HEK293T (cell line): ENCODE measurements at regions not wholly inside any gene's neighbourhood (a gene's known extent, or its start where the extent isn't known, plus 50 kb on each side); places are given as distances from the start of the nearest gene placed in this dataset.

Experiments
- CTCF ChIA-PET: fragments of 350-600 bp; formaldehyde crosslinking; extraction: SDS; loops from one replicate; lab custom pipeline; 2021; ENCODE audit warnings: antibody characterized with exemption, inconsistent platforms; lab: Yijun Ruan, JAX
- POLR2A ChIA-PET: fragments of 350-600 bp; formaldehyde crosslinking; extraction: SDS; loops from one replicate; lab custom pipeline; 2020; ENCODE audit warnings: antibody characterized with exemption, inconsistent platforms; lab: Yijun Ruan, JAX
- DNase-seq: peaks from one replicate; pipeline ENCODE4 v3.0.0; 2012; ENCODE audit warnings: mixed read lengths; ENCODE audit errors: extremely low spot score
- ARNT ChIP-seq: fragments of 450-650 bp; IDR thresholded peaks from 2 replicates; pipeline ENCODE4 v1.6.1; 2017; ENCODE audit warnings: mild to moderate bottlenecking
- BHLHE40 ChIP-seq: fragments of 450-650 bp; IDR thresholded peaks from 2 replicates; pipeline ENCODE4 v1.6.1; 2016; ENCODE audit warnings: mild to moderate bottlenecking, moderate library complexity, borderline replicate concordance
- CTBP1 ChIP-seq: fragments of 450-650 bp; IDR thresholded peaks from 2 replicates; pipeline ENCODE4 v1.6.1; 2016; ENCODE audit warnings: borderline replicate concordance
- ELF4 ChIP-seq: fragments of 450-650 bp; IDR thresholded peaks from 2 replicates; pipeline ENCODE4 v1.6.1; 2017; ENCODE audit warnings: antibody characterized with exemption
- FOXA1 ChIP-seq: fragments of 450-650 bp; IDR thresholded peaks from 2 replicates; pipeline ENCODE4 v1.6.1; 2016; ENCODE audit warnings: mild to moderate bottlenecking
- FOXK2 ChIP-seq: fragments of 450-650 bp; IDR thresholded peaks from 2 replicates; pipeline ENCODE4 v1.6.1; 2016; ENCODE audit warnings: mild to moderate bottlenecking
- FOXM1 ChIP-seq: fragments of 450-650 bp; IDR thresholded peaks from 2 replicates; pipeline ENCODE4 v1.6.1; 2017; ENCODE audit warnings: mild to moderate bottlenecking, borderline replicate concordance
- HDGF ChIP-seq: fragments of 450-650 bp; IDR thresholded peaks from 2 replicates; pipeline ENCODE4 v1.6.1; 2017; ENCODE audit warnings: antibody characterized with exemption, borderline replicate concordance
- L3MBTL2 ChIP-seq: fragments of 450-650 bp; conservative IDR thresholded peaks from 2 replicates; pipeline ENCODE4 v1.6.1; 2016; ENCODE audit warnings: mild to moderate bottlenecking
- LEF1 ChIP-seq: fragments of 450-650 bp; IDR thresholded peaks from 2 replicates; pipeline ENCODE4 v1.6.1; 2017; ENCODE audit warnings: mild to moderate bottlenecking, borderline replicate concordance
- NFRKB ChIP-seq: fragments of 450-650 bp; IDR thresholded peaks from 2 replicates; pipeline ENCODE4 v1.6.1; 2016; ENCODE audit warnings: mild to moderate bottlenecking, moderate library complexity
- SP1 ChIP-seq: fragments of 450-650 bp; IDR thresholded peaks from 2 replicates; pipeline ENCODE4 v1.6.1; 2017
- SUZ12 ChIP-seq: fragments of 450-650 bp; IDR thresholded peaks from 2 replicates; pipeline ENCODE4 v1.6.1; 2016; ENCODE audit warnings: mild to moderate bottlenecking
- TARDBP ChIP-seq: fragments of 450-650 bp; IDR thresholded peaks from 2 replicates; pipeline ENCODE4 v1.6.1; 2016
- ZNF384 ChIP-seq: fragments of 450-650 bp; IDR thresholded peaks from 2 replicates; pipeline ENCODE4 v1.6.1; 2016
- TF ChIP-seq, protein P1 (sequence below): fragments of 450-650 bp; IDR thresholded peaks from 2 replicates; pipeline ENCODE4 v1.6.1; 2016

DNA sequence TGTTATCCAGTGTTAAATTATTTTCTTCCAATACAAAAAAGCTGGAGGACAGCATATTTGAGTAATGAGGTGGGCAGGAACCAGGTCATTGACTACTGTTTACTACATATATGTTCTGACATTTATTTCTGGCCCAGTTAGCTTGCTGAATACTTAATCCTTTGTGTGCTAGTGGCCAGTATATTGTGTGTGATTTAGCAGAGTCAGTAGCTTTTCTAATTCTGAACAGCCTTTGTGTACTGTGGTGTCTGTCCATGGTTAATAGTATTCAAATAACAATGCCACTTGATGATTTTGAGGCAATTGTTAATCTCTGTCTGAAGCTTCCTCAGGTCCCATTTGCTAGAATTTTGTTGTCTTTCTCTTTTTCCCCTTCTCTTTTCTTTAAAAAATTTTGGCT, 286.5 kb upstream of the E2F7 start:
- CTCF ChIA-PET: no interaction called here
- DNase-seq: no peak
- POLR2A ChIA-PET: no interaction called here
- TF ChIP-seq FOXA1: no peak
- no peak for TF ChIP-seq BHLHE40
- TF ChIP-seq SP1: no peak
- TF ChIP-seq HDGF: no peak
- TF ChIP-seq SUZ12: no peak
- TF ChIP-seq ELF4: no peak
- TF ChIP-seq NFRKB: no peak
- no peak for TF ChIP-seq TARDBP
- no peak for TF ChIP-seq CTBP1
- TF ChIP-seq, protein P1, sequence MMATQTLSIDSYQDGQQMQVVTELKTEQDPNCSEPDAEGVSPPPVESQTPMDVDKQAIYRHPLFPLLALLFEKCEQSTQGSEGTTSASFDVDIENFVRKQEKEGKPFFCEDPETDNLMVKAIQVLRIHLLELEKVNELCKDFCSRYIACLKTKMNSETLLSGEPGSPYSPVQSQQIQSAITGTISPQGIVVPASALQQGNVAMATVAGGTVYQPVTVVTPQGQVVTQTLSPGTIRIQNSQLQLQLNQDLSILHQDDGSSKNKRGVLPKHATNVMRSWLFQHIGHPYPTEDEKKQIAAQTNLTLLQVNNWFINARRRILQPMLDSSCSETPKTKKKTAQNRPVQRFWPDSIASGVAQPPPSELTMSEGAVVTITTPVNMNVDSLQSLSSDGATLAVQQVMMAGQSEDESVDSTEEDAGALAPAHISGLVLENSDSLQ: no peak

DNA sequence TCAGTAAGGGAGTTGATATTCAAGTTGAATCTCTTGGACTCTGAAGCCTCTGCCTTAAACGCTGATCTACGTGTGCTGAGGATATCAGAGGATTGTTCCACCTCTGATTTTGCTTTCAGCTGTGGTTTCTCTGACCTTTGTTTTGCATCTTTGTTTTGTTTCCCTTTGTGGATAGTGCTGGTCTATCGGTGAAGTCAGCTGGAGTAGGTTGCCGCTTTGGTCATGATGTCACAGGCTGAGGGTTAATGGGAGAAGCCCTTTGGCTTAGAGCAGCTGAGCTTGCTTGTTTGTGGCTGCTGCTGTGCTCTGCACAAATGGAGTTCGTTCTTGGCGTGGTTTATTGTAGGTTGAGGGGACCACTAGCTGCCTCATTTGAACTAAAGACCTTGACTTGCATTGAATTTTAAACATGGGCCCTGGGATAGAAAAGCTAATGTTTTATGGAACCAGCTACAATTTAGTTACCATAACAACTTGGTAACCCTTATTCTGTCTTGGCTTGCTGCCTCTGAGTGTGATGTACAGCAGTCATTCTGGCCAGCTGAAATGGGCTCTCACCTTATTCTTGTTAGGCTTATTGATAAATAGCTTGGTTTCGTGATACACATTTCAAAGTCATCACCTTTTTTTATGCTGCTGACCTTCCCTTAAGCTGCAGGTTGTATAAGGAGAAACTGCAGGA, 284.5 kb upstream of the E2F7 start:
- CTCF ChIA-PET: no interaction called here
- no peak for DNase-seq
- TF ChIP-seq L3MBTL2: no peak
- TF ChIP-seq ZNF384: no peak
- TF ChIP-seq BHLHE40: no peak
- no peak for TF ChIP-seq NFRKB
- TF ChIP-seq SUZ12: no peak
- no peak for TF ChIP-seq ELF4
- no peak for TF ChIP-seq FOXM1
- no peak for TF ChIP-seq LEF1
- no peak for TF ChIP-seq CTBP1
- TF ChIP-seq ARNT: no peak
- TF ChIP-seq SP1: no peak
- TF ChIP-seq FOXA1: no peak
- TF ChIP-seq HDGF: no peak
- no peak for TF ChIP-seq TARDBP
- POLR2A ChIA-PET: no interaction called here

DNA sequence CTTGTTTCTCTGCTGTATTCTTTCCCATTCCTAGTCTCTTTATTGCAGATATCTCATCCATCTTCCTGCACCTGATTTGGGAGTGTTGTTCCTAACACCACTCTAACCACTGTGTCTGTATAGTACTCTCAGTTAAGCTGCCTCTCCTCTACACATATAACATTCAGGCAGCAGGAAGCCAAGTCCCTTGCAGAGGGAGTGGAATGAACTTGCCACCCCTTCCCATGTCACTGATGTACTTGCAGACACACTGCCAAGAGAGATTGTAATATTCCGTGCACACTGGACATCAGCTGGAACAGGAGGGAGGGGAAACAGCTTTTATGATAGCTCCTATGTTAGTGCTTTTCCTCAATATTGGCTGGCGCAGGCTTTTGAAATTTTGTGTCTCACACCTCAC, 281.6 kb upstream of the E2F7 start:
- POLR2A ChIA-PET: no interaction called here
- CTCF ChIA-PET: no interaction called here
- DNase-seq: no peak
- TF ChIP-seq TARDBP (no peak), FOXK2 (no peak), FOXA1 (no peak), ARNT (no peak), SUZ12 (no peak), L3MBTL2 (no peak), ZNF384 (no peak), HDGF (no peak), ELF4 (no peak), CTBP1 (no peak), SP1 (no peak), LEF1 (no peak)

DNA sequence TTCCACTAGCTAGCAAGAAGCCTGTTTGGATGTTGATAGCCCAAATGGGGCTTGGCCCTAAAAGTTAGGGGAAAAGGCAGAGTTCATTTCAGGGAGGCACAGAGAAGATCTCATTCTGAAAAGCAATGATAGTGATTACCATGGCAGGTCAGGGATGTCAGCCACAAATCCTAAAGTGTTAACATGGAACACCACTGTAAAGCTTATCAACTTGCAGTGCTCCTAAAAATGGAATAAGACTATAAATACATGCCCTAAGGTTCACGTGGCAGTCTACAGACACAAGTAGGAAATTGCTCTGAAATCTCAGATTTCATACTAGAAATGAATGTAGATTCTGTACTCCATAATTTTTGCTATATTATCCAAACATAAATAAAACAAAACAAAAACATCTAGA, 280.0 kb upstream of the E2F7 start:
- TF ChIP-seq ZNF384 (no peak), LEF1 (no peak)
- ChIA-PET CTCF (no interaction called here), POLR2A (no interaction called here)
- DNase-seq: no peak

DNA sequence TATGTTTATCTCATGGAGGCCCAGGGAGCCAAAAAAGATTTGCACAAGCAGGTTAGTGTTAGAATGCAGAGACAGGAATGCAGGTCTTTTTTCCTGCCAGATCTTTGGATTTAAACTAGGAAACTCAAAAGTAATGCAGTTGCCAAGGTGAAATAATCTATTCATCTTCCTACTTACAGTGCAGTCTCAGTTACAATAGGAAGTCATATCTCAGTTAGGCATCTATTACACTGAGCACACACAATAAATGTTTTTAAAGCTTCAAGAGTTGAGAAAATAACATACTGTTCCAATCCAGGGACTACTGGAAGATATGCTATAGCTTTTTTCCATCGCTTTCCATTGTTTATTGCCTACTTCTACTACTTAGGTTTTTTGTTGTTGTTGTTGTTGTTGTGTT, 279.3 kb upstream of the E2F7 start:
- DNase-seq: no peak
- ChIA-PET CTCF (no interaction called here), POLR2A (no interaction called here)
- TF ChIP-seq SUZ12 (no peak), CTBP1 (no peak), L3MBTL2 (no peak), HDGF (no peak), FOXM1 (no peak), LEF1 (no peak), FOXA1 (no peak), NFRKB (no peak), BHLHE40 (no peak), FOXK2 (no peak), ZNF384 (no peak), TARDBP (no peak), ELF4 (no peak)
- TF ChIP-seq, protein P1: no peak

DNA sequence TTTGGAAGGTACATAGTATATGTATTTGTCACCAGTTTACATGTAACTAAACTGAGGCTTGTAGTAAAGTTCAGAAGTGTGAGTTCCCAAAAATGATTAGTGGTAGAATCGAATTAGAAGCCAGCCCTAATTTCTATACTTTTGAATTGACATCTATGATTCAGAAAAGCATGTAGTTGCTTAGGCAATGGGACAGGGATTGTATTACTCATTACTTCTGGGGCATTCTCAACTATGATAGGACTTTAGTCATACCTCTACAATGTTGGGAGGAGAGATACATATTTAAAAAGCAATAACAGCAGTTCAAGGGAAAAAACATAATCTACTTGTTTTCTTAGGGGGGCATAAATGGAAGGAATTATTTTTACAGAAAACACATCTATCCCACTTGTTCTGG, 277.9 kb upstream of the E2F7 start:
- ChIA-PET CTCF (no interaction called here), POLR2A (no interaction called here)
- DNase-seq: no peak
- no peak for TF ChIP-seq SP1
- no peak for TF ChIP-seq ELF4
- TF ChIP-seq CTBP1: no peak
- no peak for TF ChIP-seq FOXK2
- no peak for TF ChIP-seq FOXA1
- TF ChIP-seq TARDBP: no peak
- no peak for TF ChIP-seq L3MBTL2

DNA sequence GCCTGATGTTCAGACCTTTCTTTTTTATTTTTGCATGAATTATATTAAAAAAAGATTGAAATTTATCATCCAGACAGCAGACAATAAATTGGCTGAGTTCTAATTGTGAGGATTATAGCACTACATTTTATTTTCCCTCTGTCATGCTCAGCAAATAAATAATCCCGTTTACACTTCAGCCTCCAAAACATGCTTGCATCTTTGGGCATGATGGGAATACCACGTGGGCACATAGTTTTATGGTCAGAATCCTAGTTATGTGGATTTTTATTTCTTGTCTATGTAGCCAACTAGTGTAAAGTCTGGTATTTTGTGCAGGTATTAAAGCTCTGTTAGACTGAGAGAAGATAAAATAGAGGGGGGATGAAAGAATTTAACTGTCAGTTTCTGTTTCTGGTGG, 276.9 kb upstream of the E2F7 start:
- no peak for DNase-seq
- POLR2A ChIA-PET: no interaction called here
- CTCF ChIA-PET: no interaction called here
- TF ChIP-seq BHLHE40: no peak

DNA sequence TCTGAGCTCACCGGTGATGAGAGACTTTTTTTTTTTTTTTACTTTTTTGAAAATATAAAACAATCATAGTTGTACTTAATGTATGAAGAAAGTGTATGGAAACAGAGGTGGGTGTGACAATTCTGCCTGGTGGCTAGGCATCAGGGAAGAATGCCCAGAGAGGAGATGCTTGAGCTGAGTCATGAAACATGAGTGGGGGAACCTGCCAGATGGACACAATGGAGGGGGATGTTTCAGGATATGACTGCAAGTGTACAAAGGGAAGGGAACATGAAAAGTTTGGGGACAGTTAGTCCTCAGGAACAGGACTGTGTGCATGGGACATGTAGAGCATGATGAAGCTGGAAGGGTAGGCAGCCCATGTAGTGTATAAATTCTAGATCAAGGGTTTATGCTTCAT, 274.2 kb upstream of the E2F7 start:
- POLR2A ChIA-PET: no interaction called here
- DNase-seq: no peak
- CTCF ChIA-PET: no interaction called here
- no peak for TF ChIP-seq SUZ12
- no peak for TF ChIP-seq BHLHE40
- no peak for TF ChIP-seq HDGF
- no peak for TF ChIP-seq FOXA1
- TF ChIP-seq NFRKB: no peak
- no peak for TF ChIP-seq FOXK2
- TF ChIP-seq L3MBTL2: no peak
- TF ChIP-seq ELF4: no peak
- TF ChIP-seq CTBP1: no peak
- no peak for TF ChIP-seq ZNF384
- TF ChIP-seq, protein P1: no peak
- no peak for TF ChIP-seq SP1
- TF ChIP-seq FOXM1: no peak
- TF ChIP-seq ARNT: no peak
